Iris pigment epithelial cell (primary cell): ENCODE measurements at regions not wholly inside any gene's neighbourhood (a gene's known extent, or its start where the extent isn't known, plus 50 kb on each side); places are given as distances from the start of the nearest gene placed in this dataset.

ENCODE experiments used
- DNase-seq: peaks from one replicate; pipeline ENCODE4 v3.0.0-alpha.2; 2011; ENCODE audit warnings: low read depth

DNA sequence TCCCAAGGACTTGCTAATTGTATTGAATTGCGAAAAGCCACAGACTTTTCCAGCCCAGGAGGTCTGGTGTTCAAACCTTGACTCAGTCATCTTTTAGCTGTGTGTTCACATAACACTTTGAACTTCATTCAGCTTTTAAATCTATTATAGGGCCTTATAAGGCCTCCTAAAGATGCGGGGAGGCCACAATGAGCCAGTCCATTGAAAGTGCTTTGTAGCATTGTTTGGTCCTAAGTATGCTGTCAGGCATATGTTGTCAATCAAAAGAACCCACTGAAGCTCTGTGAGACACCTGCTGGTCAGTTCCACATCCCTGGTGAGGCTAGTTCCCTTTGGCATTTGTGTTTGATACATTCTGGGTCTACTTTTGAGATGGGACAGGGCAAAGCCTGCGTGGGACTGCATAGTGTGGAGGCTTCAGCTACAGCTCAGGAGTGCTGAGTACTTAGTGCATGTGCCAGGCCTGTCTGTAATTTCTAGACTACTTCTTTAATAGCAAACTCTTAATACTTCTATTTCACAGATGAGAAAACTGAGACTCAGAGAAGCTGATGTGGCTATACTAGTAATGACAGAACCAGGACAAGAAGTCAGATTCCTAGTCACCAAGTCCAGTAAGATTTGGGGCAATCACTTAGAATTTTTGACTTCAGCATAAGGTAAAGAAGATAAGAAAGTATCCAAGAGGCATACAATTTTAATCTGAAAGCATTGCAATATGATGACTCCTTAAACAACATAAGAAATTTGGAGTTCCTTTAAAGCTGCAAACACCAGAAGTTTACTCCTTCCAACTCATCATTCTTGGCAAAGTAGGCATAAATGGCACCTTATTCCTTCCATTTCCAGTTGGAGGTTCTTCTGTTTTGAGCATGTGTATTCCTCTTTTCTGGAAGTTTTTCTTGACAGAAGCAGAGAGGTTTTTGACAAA is 213.0 kb downstream of the PDCD6IP start:
- peak; percentile 49 for DNase-seq

DNA sequence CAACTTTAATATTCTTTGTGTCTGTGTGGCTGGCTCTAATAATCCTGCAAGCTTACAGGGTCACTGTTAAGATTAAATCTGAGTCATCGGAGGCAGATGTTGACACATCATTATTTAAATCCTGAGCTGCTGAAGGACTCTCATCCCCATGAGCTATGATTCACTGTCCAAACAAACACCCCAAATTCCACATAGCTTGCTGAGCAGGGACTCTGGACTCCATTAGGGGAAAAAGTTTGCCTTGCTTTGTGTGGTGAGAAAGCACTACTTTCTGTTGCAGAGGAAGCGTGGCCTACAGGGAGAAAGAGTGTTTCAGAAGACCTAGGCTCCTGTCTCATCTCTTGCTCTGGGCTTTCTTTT is 213.7 kb downstream of the PDCD6IP start:
- DNase-seq, result peak; percentile 99

DNA sequence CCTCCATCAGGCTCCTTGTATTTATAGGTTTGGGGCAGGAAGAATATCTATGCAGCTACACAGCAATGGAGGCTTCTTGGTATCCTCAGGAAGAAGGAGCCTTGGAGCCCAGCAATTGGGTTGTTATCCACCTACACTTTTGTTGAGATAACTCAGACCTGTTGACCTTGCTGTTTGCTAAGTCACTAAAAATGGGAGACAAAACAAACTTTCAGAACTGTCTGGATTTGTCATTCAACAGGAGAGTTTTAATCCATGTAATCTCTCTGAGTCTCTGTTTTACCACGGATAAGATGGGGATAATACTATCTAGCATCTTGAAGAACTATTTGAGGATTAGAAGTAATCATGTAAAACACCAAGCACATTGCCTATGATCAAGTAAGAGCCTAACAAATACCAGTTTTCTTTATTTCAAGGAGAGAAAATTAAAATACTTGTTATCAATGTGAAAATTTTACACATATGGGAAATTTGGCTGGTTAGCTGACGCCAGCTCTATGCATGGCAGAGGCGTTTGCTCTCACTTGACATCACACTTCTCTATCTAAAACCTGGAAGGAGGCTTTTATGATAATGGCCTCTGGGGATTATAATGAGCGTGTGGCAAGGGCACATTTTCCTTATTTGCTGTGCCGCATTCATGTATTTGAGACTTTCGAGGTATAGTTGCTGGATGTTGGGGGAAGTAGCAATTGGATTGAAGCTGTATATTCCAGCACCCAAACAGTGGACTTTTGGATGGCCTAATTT is 215.6 kb downstream of the PDCD6IP start:
- DNase-seq, result no peak

DNA sequence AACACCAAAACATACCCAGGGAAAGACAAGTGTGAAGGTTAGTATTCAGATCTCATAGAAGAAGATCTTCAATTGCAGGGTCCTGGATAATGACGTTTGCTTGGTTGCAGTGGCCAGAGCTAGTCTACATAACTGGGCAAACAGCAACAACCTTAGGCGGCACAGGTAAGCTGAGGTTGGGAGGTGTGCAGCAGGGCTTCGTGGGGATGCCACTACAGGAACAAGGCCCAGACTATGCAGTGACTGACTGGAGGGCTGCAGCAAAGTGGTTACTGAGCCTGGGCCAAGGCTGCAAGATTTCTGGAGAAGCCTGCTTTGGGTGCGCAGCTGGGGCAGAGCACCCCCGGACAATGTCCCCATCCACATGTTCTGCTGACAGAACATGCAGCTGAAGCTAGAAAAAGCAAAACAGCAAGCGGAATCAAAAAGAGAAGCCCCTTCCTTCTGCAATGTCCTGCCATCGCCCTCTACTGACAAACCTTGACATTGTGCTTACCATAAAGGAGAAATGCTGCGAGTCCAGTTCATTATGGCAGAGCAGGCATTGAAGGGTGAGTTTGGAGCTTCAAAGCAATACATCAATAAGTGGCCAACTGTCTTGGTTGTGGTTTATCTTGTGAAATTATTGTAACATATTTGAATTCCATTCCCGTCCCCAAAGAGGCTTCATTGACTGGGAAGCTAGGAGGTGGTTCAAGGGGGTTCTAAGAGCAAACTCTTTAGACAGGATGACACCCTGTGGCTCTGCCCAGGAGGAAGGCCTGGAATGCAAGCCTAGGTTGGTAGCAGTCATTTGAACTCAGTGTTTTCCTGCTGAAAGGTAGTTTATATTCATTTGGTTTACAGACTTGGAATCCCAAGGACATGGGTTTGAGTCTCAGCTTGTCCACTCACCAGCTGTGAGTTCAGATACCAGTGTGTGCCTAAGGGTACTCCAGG is 217.0 kb downstream of the PDCD6IP start:
- DNase-seq, result peak; percentile 39

DNA sequence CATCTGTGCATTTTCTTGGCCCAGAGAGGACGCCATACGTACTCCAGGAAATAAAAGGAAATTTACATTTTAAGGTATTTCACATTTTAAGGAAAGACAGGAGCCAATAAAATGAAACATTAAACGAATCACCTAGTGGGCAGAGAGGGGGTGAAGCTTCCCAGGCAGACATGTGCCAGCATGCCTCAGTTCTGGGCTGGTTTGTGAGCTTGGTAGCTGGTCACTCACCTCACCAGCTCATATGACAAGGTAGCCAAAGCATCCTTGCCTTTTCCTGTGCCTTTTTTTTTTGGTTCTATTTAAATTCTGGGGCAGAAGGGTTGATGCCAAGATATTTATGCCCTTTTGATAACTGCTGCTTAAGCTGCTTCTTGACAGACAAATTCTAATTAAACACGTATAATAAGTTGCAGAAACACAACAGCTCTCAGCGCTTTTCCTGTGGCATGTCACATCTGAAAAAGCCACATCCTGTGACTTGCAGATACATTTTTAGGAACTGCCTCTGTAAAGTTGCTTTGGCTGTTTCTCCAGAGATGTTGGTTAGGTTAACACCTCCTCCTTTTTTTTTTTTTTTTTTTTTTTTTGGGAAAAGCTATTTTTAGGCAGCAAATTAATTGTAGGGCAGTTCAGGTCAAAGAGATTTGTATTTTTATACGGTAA is 218.6 kb downstream of the PDCD6IP start:
- DNase-seq, result no peak

DNA sequence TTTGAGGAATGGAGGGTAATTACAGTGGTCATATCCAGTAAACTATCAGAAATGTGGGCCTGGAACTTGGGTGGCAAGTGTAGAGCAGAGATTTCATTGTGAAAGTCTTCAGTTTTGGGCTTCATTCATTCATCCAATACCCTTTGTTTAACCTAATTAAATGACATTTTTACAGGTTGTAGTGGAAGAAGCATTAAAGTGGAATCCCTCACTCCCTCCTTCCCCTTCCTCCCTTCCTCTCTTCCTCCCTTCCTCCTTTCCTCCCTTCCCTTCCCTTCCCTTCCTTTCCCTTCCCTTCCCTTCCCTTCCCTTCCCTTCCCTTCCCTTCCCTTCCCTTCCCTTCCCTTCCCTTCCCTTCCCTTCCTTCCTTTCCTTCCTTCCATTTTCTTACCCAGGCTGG is 219.3 kb downstream of the PDCD6IP start:
- DNase-seq, result no peak

DNA sequence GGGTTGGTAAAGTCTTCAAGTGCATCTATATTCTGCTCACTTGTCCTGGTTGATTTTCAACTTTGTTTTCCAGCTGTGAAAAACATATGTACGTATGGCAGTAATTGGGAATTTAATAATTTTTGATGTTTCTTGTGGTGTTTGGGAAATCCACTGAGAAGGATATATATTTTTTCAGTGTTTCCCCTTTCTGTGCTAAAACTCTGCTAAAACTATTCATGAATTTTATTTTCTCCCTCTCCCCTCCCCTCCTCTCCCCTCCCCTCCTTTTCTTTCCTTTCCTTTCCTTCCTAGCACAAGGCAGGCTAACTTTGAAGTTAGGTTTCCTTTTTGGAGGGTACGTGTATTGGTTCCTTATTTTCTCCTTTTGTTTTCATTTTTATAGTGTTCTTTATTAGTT is 220.7 kb downstream of the PDCD6IP start:
- DNase-seq, result no peak

DNA sequence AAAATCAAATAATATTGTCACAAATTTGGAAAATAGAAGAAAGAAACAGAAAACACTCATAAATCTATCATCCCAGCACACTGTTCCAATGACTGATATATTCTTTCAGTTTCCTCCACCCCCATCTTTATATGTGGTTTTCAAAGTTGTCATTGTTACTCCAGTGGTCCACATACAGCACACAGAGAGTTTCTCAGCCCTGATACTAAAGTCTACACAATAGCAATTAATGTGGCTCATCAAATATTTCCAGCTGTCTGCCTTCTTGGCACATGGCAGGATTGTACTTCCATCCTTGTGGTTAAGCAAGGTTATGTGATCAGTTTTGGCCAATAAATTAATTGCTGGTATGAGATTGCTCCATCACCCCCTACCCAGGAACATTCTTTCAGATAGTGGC is 221.7 kb downstream of the PDCD6IP start:
- DNase-seq, result no peak

DNA sequence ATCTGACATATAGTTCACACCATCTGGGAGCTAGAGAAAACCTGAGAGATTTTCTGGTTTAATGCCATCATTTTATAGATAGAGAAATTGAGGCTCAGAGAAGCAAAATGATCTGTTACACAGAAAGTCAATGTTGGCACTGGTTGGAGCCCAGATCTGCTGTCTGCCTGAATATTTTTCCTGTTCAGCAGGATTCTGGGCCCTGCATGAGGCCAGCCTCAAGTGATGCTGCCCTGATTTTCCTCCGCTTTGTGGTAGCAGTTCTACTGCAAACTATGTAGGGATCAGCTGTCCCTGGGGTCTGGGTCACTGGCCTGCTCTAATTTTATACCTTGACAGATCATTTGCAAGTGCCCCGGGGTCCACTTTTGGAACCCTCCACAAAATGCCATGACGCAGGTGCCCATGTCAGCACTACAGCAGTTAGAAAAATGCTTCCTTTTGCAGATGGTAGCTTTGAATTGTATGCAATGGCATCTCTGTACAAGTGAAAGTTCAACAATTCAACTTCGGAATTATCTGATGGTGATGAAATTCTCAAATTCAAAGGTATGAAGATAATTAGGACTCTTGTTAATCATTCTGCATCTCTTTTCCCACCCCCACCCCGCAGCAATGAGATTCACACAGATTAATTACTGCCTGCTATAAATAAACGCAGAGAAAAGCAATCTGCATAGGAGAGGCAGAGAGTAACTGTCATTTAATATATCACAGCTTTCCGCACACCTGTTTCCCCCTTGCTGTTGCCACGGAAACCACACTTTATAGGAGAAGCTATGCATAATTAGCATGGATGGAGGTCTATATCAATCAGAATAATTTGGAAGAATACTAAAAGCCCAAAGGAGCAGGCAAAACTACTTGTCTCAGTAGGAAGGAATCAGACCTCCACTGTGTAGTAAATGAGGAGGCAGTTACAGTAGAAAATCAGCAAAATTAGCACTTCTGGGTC is 222.6 kb downstream of the PDCD6IP start:
- no peak for DNase-seq

DNA sequence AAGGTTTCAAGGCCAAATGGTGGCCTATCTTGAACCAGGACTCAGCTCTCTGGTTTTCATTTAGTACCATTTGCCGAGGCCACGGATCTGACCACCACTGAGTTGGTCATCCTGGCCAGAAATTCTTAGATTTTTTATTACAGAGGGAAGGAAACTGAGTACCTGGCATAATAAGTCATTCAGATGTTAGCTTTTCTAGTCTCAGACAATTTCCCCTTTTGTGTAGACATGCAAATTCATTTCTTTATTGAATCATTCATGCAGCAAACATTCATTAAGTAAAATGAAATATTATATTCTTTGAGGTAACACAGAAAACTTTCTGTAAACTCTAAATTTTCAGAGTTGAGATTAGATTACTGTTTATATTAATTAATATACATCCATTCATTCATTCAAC is 223.7 kb downstream of the PDCD6IP start:
- no peak for DNase-seq

DNA sequence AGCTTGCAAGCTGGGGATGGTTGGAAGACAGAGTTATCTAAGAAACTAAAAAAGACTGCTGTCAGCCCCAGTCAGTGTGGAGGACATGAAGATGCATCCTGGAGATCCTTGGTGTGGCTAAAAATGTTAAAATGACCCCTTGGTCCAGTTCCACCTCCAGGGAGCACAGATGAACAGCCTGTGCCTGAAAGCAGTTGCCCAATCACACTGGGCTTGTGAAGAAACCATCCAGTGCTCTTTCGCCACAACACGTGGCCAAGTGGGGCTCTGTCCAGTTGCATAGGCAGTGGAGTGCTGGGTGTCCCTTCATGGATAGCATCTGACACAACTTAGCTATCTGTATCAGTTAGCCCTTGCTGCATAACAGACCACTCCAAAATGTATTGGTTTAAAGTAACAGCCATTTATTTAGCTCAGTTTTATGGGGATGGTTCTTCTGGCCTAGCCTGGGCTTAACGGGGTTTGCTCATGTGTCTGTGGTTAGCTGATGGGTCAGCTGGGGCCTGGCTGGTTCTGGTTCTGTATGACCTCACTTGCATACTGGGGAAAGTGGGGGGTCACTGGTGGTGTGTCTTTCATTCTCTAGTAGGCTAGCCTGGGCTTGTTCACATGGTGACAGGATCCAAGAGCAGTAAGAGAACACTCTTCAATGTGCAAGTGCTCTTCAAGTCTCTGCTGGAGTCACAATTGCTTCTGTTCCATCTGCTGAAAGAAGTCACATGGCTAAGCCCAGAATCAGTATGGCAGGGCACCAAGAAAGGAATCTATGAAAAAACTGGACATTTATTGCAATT is 226.2 kb downstream of the PDCD6IP start:
- peak; percentile 16 for DNase-seq

DNA sequence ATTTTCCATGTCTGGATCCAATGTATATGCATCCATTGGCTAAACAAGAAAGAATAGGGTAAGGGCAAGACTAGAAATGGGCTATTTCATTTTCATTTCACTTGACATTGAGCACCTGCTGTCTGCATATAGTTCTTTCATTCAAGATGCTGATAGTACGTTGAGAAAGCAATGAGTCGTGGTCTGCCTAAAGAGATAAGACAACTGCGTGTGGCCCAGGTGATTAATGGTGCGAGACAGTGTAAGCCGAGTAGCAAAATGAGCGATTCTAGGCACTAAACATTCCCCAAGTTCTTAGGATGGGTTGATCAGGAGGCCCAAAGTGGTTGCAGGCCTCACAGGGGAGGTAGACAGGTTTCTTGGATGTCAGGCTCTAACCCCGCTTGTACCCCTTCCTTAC is 235.4 kb downstream of the PDCD6IP start:
- DNase-seq, result no peak

DNA sequence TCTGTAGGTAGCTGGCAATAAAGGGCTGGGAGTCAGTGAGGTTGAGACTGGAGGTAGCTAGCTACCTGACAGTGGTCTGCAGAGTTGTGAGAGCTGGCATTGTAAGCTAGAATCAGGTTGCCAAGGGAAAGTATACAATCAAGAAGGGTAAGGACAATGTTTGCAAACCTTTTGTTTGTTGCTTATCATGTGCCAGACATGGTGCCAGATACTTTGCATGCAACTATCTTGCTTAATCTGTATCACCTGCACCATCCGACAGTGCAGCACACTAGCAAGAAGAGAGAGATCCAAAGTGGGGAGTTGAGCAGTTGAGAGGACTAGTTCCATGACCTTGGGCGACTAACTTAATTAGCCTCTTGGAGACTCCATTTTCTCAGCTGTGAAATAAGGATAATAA is 236.4 kb downstream of the PDCD6IP start:
- no peak for DNase-seq

DNA sequence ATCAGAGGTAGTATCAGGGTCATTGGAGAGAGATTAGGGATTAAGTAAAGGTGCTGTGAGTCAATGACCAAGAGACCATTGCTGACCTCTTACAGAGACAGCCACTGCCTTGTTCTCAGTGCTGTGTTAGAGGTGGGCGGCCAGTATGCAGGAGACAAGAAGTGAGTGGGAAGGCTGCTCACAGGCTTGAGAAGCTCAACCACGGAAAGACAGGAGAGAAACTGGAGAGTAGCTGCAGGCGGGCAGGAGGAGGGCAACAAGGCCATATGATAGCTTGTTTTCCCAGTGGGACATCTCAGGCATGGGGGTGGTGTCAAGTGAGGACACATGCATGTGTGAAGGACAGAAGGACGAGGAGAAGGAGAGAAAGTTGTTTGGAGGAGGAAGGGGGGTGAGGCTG is 237.3 kb downstream of the PDCD6IP start:
- DNase-seq, result no peak

DNA sequence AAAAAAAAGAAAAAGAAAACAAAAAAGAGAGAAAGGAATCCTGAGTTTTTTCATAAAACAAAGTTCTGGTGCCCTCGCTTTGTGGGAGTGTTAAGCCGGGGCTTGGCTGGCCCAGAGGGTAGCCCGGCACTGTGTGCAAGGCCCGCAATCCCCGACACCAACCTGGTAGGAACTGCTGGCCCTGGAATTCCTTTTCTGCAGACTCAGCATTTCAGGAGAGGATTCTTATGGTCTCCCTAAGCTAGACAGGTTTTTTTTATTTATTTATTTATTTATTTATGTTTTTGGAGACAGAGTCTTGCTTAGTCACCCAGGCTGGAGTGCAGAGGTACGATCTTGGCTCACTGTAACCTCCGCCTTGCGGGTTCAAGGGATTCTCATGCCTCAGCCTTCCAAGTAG is 238.8 kb downstream of the PDCD6IP start:
- no peak for DNase-seq

DNA sequence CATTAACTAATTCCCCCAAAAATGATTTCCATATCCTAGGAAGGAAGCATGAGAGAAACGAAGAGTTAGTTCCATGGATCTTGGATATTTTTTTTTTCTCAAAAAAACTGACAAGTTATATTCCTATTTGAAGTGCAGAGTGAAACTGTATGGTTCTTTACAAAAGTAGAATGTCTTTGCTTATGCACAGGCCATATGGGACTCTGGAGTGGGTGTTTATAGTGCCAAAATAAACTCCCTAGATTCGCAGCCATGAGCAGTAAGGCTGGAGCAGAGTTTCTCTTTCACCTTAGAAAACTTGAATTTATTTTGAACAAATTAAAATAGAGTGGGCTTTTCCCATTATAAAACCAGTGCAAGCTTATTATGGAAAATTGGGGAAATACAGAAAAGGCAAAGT is 239.7 kb downstream of the PDCD6IP start:
- DNase-seq, result no peak

DNA sequence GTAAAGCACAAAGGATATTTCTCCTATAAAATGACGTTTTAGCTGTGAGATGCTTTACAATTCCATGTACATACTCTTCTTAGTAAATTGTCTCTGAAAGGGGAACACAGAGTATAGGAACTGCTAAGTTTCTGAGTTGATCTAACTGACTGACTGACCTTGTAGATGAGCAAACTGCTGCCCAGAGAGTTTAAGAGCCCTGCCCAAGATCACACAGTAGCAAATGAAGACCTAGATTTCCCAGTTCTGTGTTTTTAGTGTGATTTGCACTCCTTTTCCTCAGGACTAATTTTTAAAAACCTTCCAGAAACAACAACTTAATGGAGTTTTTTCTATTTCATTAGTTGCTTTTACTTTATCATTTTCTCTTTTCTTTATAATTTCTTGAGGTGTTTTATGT is 247.7 kb downstream of the PDCD6IP start:
- no peak for DNase-seq

DNA sequence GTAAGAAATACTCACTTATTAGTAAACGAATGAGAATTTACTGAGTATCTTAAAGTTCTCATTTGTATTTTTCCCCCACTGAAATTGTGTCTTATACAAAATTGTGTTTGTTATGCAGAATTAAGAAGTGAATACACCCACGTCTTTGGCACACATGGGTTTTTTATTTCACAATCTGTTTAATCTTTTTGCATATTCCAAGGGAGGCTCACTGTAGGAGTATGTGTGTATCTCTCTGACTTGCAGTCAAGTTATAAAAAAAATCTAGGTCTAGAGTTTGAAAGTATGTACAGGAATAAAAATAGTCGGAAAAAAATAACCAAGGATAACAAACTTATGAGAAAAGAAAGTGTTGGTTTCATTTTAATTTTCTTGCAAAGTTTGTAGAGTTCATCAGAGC is 255.2 kb downstream of the PDCD6IP start:
- peak; percentile 24 for DNase-seq

DNA sequence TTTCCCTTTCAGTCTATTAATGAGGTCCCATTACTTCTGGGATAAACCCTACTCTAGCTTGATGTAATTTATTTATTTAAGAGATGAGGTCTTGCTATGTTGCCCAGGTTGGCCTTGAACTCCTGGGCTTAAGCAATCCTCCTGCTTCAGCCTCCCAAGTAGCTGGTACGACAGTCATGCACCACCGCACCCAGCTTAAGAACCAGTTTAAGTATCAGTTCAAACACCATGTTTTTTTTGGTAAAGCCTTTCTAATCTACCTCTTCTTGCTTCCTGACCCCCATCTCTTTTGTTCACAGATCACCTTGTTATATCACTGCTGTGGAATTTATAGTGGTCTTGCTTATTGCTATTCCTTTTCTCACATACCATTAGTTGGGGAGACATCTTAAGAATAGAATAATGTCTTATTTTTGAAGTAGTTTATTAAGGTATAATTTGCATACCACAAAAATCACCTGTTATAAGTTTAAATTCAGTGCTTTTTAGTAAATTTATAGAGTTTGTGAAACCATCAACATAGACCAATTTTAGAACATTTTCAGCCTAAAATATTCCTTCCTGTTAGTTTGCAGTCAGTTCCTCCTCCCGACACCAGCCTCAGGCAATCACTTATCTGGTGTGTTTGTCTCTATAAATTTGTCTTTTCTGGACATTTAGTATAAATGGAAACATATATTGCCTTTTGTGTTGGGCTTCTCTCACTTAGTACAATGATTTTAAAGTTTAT is 257.9 kb downstream of the PDCD6IP start:
- no peak for DNase-seq
